MM.1S (cell line): ENCODE measurements at regions not wholly inside any gene's neighbourhood (a gene's known extent, or its start where the extent isn't known, plus 50 kb on each side); places are given as distances from the start of the nearest gene placed in this dataset.

ENCODE experiments used
- EZH2 ChIP-seq: fragments of 300-600 bp; sonication (generic); optimal IDR thresholded peaks from 2 replicates; pipeline ENCODE3; 2017; ENCODE audit warnings: low read depth, mild to moderate bottlenecking, antibody characterized with exemption, low read length, mixed read lengths
- EZH2phosphoT487 ChIP-seq: fragments of 300-600 bp; sonication (generic); IDR thresholded peaks from 2 replicates; pipeline ENCODE4 v1.6.1; 2018; ENCODE audit warnings: antibody characterized with exemption, low read length
- TF ChIP-seq, protein P1 (sequence below): fragments of 300-600 bp; sonication (generic); IDR thresholded peaks from 2 replicates; pipeline ENCODE4 v1.5.1; 2016; ENCODE audit warnings: antibody characterized with exemption, low read length, mixed read lengths

- TF ChIP-seq, protein P1, sequence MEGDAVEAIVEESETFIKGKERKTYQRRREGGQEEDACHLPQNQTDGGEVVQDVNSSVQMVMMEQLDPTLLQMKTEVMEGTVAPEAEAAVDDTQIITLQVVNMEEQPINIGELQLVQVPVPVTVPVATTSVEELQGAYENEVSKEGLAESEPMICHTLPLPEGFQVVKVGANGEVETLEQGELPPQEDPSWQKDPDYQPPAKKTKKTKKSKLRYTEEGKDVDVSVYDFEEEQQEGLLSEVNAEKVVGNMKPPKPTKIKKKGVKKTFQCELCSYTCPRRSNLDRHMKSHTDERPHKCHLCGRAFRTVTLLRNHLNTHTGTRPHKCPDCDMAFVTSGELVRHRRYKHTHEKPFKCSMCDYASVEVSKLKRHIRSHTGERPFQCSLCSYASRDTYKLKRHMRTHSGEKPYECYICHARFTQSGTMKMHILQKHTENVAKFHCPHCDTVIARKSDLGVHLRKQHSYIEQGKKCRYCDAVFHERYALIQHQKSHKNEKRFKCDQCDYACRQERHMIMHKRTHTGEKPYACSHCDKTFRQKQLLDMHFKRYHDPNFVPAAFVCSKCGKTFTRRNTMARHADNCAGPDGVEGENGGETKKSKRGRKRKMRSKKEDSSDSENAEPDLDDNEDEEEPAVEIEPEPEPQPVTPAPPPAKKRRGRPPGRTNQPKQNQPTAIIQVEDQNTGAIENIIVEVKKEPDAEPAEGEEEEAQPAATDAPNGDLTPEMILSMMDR = no peak
- TF ChIP-seq EZH2 = no peak
- no peak for TF ChIP-seq EZH2phosphoT487
Measured at GRCh38 chr11:116110356-116110755, 606.1 kb upstream of the CADM1 start.
